ENCODE measurements at regions not wholly inside any gene's neighbourhood (a gene's known extent, or its start where the extent isn't known, plus 50 kb on each side); places are given as distances from the start of the nearest gene placed in this dataset.

- Histone ChIP-seq H3K4me1 (no peaks in the 10 kb centered on the region), H4K20me1 (no peaks in the 10 kb centered on the region), H3K9ac (no peak overlapping the region), H3K9me3 (replicated peaks in 1 of 11) (no peaks in the 10 kb centered on the region), H3K4me2 (no peak overlapping the region), H3K36me3 (no peaks in the 10 kb centered on the region), H3K27ac (no peak overlapping the region), H3K27me3 (no peaks in the 10 kb centered on the region), H3K4me3 (no peak overlapping the region)
- TF ChIP-seq Cebpa-rat (IDR thresholded peaks at IDR 0.05), result no peak
These were observed 145.5 kb upstream of the OTX2 start for GRCh38 chr14:56955745-56956144.

DNA sequence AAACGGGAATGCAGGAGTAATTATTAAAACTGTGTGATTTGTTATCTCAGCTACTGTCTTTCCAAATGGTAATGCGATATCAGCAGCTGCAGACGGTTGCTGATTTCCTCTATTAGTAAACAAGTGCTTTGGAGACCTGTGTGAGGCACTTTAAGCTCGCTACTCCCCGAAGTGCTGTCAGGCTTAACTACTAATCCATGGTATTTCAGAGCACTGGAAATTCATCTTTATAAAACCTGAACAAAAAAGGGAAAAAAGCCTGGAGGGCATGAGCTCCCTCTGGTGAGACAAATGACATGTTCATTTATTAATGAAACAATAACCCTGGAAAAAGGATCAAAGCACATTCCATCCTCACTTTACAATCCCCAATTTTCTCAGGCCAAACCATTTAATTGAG lies 143.6 kb upstream of the OTX2 start:
- Histone ChIP-seq H3K9ac (no peak overlapping the region), H3K36me3 (no peaks in the 10 kb centered on the region), H3K4me1 (no peaks in the 10 kb centered on the region), H3K27ac (no peak overlapping the region), H3K27me3 (no peaks in the 10 kb centered on the region), H3K9me3 (replicated peaks in 1 of 11) (no peaks in the 10 kb centered on the region), H4K20me1 (no peaks in the 10 kb centered on the region), H3K4me2 (no peak overlapping the region), H3K4me3 (no peak overlapping the region)
- no peak for TF ChIP-seq Cebpa-rat (IDR thresholded peaks at IDR 0.05)

- Histone ChIP-seq H4K20me1 (no peaks in the 10 kb centered on the region), H3K27me3 (no peaks in the 10 kb centered on the region), H3K36me3 (no peaks in the 10 kb centered on the region), H3K27ac (no peak overlapping the region), H3K9me3 (replicated peaks in 1 of 11) (no peaks in the 10 kb centered on the region), H3K4me1 (no peaks in the 10 kb centered on the region), H3K4me3 (no peak overlapping the region), H3K4me2 (no peak overlapping the region), H3K9ac (no peak overlapping the region)
- TF ChIP-seq Cebpa-rat (IDR thresholded peaks at IDR 0.05), result no peak
These were observed 142.6 kb upstream of the OTX2 start for GRCh38 chr14:56952766-56953473.

DNA sequence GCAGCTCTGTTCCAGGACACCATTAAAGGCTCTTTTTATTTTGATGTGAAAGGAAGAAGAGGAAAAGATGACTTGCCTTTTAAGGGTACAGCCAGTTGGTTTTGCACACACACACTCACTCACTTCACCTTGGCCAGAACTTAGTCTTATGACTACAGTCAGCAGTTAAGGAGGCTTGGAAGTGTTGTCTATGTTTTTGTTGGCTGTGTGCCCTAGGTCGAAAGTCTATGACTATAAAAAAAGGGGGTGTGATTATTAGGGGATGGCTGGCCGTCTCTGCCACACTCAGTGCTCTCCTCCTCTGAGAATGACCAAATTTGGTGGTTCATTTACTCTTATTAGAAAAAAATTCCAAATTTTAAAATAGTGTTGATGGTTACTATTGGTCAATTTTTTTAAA lies 139.5 kb upstream of the OTX2 start:
- Histone ChIP-seq H3K27me3 (no peaks in the 10 kb centered on the region), H3K4me3 (no peak overlapping the region), H3K4me2 (no peak overlapping the region), H3K27ac (no peak overlapping the region), H4K20me1 (no peaks in the 10 kb centered on the region), H3K9me3 (replicated peaks in 1 of 11) (no peaks in the 10 kb centered on the region), H3K4me1 (no peaks in the 10 kb centered on the region), H3K9ac (no peak overlapping the region), H3K36me3 (no peaks in the 10 kb centered on the region)
- no peak for TF ChIP-seq Cebpa-rat (IDR thresholded peaks at IDR 0.05)

DNA sequence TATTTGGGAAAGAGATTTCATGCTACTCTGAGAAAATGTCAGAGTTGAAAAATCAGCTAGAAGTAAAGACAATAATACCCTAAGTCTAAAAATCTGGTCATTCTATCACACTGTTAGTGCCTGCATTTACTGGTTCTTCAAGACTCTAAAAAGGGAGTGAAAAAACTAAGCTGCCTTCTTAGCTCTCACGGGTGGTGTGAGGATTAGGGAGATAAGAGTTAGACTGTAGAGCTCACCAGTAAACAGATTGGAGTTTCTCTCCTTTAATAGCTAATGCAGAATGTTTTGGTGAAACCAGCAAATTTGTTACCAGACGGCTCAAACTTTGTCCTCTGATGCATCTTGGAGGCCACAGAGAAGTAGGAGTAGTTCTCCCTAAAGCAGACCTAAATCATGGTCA lies 135.0 kb upstream of the OTX2 start:
- Histone ChIP-seq H3K4me3 (no peak overlapping the region), H3K27ac (no peak overlapping the region), H3K27me3 (no peaks in the 10 kb centered on the region), H3K4me2 (no peak overlapping the region), H4K20me1 (no peaks in the 10 kb centered on the region), H3K9ac (no peak overlapping the region), H3K4me1 (no peaks in the 10 kb centered on the region), H3K9me3 (replicated peaks in 1 of 11) (peaks cover 0 to 13% (median 0%) of the 10 kb centered on the region in 11 experiments; a peak in 4 of 22 replicates), H3K36me3 (no peaks in the 10 kb centered on the region)
- no peak for TF ChIP-seq Cebpa-rat (IDR thresholded peaks at IDR 0.05)

GRCh38 chr14:56944397-56944796 lies 134.1 kb upstream of the OTX2 start:
- H3K27me3 ChIP-seq, result no peaks in the 10 kb centered on the region
- no peak overlapping the region for H3K4me3 ChIP-seq
- no peak overlapping the region for H3K9ac ChIP-seq
- H3K4me1 ChIP-seq, result no peaks in the 10 kb centered on the region
- no peak for TF ChIP-seq Cebpa-rat (IDR thresholded peaks at IDR 0.05)
- H3K27ac ChIP-seq, result no peak overlapping the region
- no peaks in the 10 kb centered on the region for H4K20me1 ChIP-seq
- no peaks in the 10 kb centered on the region for H3K36me3 ChIP-seq
- H3K4me2 ChIP-seq, result no peak overlapping the region
- peaks cover 0 to 13% (median 0%) of the 10 kb centered on the region in 11 experiments; a peak in 4 of 22 replicates for H3K9me3 ChIP-seq (replicated peaks in 1 of 11)

- Histone ChIP-seq H3K4me3 (no peak overlapping the region), H3K27me3 (no peaks in the 10 kb centered on the region), H4K20me1 (no peaks in the 10 kb centered on the region), H3K9ac (no peak overlapping the region), H3K27ac (no peak overlapping the region), H3K4me1 (no peaks in the 10 kb centered on the region), H3K36me3 (no peaks in the 10 kb centered on the region), H3K4me2 (no peak overlapping the region), H3K9me3 (replicated peaks in 1 of 11) (no peaks in the 10 kb centered on the region)
- no peak for TF ChIP-seq Cebpa-rat (IDR thresholded peaks at IDR 0.05)
These were observed 123.2 kb upstream of the OTX2 start for GRCh38 chr14:56933446-56933845.

- no peak for TF ChIP-seq Cebpa-rat (IDR thresholded peaks at IDR 0.05)
- H3K36me3 ChIP-seq, result no peaks in the 10 kb centered on the region
- H3K9me3 ChIP-seq (replicated peaks in 1 of 11), result peaks cover 0 to 9% (median 6%) of the 10 kb centered on the region in 11 experiments; a peak in 14 of 22 replicates
- no peak overlapping the region for H3K4me3 ChIP-seq
- H3K9ac ChIP-seq, result no peak overlapping the region
- no peak overlapping the region for H3K27ac ChIP-seq
- no peaks in the 10 kb centered on the region for H3K27me3 ChIP-seq
- H4K20me1 ChIP-seq, result no peaks in the 10 kb centered on the region
- no peak overlapping the region for H3K4me2 ChIP-seq
- H3K4me1 ChIP-seq, result no peaks in the 10 kb centered on the region
These were observed 108.7 kb upstream of the OTX2 start for GRCh38 chr14:56918849-56919574.

DNA sequence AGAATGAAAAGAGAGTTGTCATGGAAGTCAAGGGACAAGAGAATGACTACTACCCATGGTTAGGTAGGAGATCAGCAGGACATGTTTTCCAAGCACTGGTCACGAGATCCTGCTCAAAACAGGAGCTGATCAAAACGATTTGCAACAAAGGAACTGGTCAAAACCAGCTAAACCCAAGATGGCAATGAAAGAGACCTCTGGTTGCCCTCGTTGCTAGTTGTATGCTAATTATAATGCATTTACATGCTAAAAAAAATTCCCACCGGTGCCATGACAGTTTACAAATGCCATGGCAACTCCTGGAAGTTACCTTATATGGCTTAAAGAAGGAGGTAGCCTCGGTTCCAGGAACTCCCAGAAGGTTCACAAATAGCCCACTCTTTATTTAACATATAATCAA lies 95.0 kb upstream of the OTX2 start:
- no peak overlapping the region for H3K9ac ChIP-seq
- TF ChIP-seq Cebpa-rat (IDR thresholded peaks at IDR 0.05), result no peak

More for the DNA sequence above, 95.0 kb upstream of the OTX2 start:
- Histone ChIP-seq H3K36me3 (no peaks in the 10 kb centered on the region), H3K9me3 (replicated peaks in 1 of 11) (no peaks in the 10 kb centered on the region), H3K4me1 (peaks cover 0 to 9% (median 0%) of the 10 kb centered on the region in 10 experiments; a peak in 3 of 20 replicates), H4K20me1 (no peaks in the 10 kb centered on the region), H3K4me3 (no peak overlapping the region), H3K4me2 (no peak overlapping the region), H3K27ac (no peak overlapping the region), H3K27me3 (no peaks in the 10 kb centered on the region)
